Adipocyte (in vitro differentiated cells): ENCODE measurements at regions not wholly inside any gene's neighbourhood (a gene's known extent, or its start where the extent isn't known, plus 50 kb on each side); places are given as distances from the start of the nearest gene placed in this dataset.
A peak's percentile ranks its signal among the peaks of the same experiment; 100 is the strongest.

Experiments used
- DNase-seq: peaks from one replicate; pipeline ENCODE4 v3.0.0-alpha.2; 2015; ENCODE audit warnings: low read depth
- H3K27me3 ChIP-seq: replicated peaks from 2 replicates; pipeline ENCODE4 v1.7.0; 2013; ENCODE audit warnings: mild to moderate bottlenecking, low read length, moderate library complexity; ENCODE audit not compliant: control insufficient read depth, insufficient read depth
- H3K36me3 ChIP-seq: 2 replicates; pipeline ENCODE4 v1.7.0; 2013; ENCODE audit warnings: low read length, mild to moderate bottlenecking, moderate library complexity; ENCODE audit not compliant: control insufficient read depth, insufficient read depth, severe bottlenecking
- H3K4me1 ChIP-seq: 2 replicates; pipeline ENCODE4 v1.7.0; 2013; ENCODE audit warnings: mild to moderate bottlenecking, low read length, moderate library complexity; ENCODE audit not compliant: control insufficient read depth, insufficient read depth
- H3K4me3 ChIP-seq: 2 replicates; pipeline ENCODE4 v1.7.0; 2013; ENCODE audit warnings: mild to moderate bottlenecking, low read length, moderate library complexity
- H3K9ac ChIP-seq: 2 replicates; pipeline ENCODE4 v1.7.0; 2013; ENCODE audit warnings: mild to moderate bottlenecking, low read length, moderate library complexity
- H3K9me3 ChIP-seq: 2 replicates; pipeline ENCODE4 v1.7.0; 2013; ENCODE audit warnings: mild to moderate bottlenecking, low read length, moderate library complexity; ENCODE audit not compliant: control insufficient read depth

GRCh38 chrX:109859651-109860050, 126.6 kb upstream of the ACSL4 start:
- peaks cover 20% of the 10 kb centered on the region for H3K4me1 ChIP-seq
- no peaks in the 10 kb centered on the region for H3K36me3 ChIP-seq
- no peak overlapping the region for H3K9ac ChIP-seq
- peaks cover 2% of the 10 kb centered on the region for H3K9me3 ChIP-seq
- peaks cover 18% of the 10 kb centered on the region for H3K27me3 ChIP-seq
- DNase-seq, result no peak
- no peak overlapping the region for H3K4me3 ChIP-seq

- peak; percentile 20 for DNase-seq
- Histone ChIP-seq H3K9ac (no peak overlapping the region), H3K36me3 (no peaks in the 10 kb centered on the region), H3K27me3 (peaks cover 18% of the 10 kb centered on the region), H3K9me3 (no peaks in the 10 kb centered on the region), H3K4me3 (no peak overlapping the region), H3K4me1 (peaks cover 16% of the 10 kb centered on the region)
Measured at GRCh38 chrX:109862433-109862832, 129.4 kb upstream of the ACSL4 start.

GRCh38 chrX:109863811-109864210, 130.8 kb upstream of the ACSL4 start:
- Histone ChIP-seq H3K4me1 (peaks cover 8% of the 10 kb centered on the region), H3K9ac (no peak overlapping the region), H3K36me3 (no peaks in the 10 kb centered on the region), H3K4me3 (no peak overlapping the region), H3K27me3 (peaks cover 15% of the 10 kb centered on the region), H3K9me3 (no peaks in the 10 kb centered on the region)
- DNase-seq, result no peak

DNA sequence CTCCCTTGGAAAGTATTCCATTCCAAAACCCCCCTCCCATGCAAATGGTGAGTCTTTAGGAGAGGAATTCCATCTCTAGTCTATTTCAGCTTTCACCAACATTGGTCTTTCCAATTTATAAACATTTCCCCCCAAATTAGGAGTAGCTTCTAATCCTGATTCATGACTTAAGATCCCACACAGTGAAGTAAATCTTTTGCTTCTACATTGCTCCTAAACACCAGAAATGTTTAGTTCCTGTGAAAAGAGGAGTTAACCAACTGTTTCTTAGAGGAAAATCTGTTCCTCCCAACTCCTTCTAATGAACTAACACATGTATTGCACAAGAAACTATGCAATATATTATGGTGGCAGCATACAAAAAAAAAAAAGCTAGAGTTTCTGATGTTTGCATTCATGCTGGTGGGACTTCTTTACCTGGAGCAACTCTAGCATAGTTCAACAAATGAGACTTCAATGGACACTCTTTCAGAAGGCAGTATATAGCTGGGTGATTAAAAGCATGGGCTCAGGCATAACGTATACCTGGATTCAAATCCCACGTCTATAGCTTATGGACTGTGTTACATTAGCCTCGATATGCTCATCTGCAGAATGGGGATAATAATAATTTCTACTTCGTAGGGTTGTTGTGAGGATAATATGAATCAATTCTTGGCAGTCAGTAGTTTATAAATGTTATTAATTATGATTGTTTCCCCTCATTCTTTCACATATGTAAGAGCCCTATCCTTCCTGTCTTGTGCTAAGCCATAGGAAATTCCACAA, 131.6 kb upstream of the TMEM164 start:
- H3K4me1 ChIP-seq, result peaks cover 19% of the 10 kb centered on the region
- no peak for DNase-seq
- H3K4me3 ChIP-seq, result no peak overlapping the region
- H3K9ac ChIP-seq, result no peak overlapping the region
- peaks cover 5% of the 10 kb centered on the region for H3K27me3 ChIP-seq
- H3K9me3 ChIP-seq, result no peaks in the 10 kb centered on the region
- H3K36me3 ChIP-seq, result no peaks in the 10 kb centered on the region

GRCh38 chrX:109872021-109872732, 130.7 kb upstream of the TMEM164 start:
- DNase-seq, result peak; percentile 56
- Histone ChIP-seq H3K36me3 (no peaks in the 10 kb centered on the region), H3K4me3 (no peak overlapping the region), H3K9me3 (no peaks in the 10 kb centered on the region), H3K27me3 (peaks cover 6% of the 10 kb centered on the region), H3K9ac (no peak overlapping the region), H3K4me1 (peaks cover 19% of the 10 kb centered on the region)

DNA sequence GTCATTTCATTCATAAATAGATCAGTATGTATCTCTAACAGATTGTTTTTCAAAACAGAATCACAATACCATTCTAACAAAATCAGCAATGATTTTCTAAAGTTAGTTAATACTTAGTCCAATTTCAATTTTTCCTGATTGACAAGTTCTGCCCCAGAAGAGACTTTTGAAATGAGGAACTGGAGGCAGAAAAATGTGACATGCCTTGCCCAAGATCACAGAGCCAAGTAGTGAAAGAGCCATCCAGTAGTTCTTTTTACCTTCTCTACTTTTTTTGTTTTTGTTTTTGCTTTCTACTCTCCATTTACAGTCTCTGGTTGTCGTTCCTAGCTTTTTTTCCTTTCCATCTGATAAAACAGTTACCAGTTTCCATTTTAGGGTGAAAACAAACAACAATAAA, 129.3 kb upstream of the TMEM164 start:
- no peaks in the 10 kb centered on the region for H3K9me3 ChIP-seq
- H3K36me3 ChIP-seq, result no peaks in the 10 kb centered on the region
- H3K9ac ChIP-seq, result no peak overlapping the region
- peaks cover 19% of the 10 kb centered on the region for H3K4me1 ChIP-seq
- peaks cover 13% of the 10 kb centered on the region for H3K27me3 ChIP-seq
- DNase-seq, result no peak
- H3K4me3 ChIP-seq, result no peak overlapping the region

DNA sequence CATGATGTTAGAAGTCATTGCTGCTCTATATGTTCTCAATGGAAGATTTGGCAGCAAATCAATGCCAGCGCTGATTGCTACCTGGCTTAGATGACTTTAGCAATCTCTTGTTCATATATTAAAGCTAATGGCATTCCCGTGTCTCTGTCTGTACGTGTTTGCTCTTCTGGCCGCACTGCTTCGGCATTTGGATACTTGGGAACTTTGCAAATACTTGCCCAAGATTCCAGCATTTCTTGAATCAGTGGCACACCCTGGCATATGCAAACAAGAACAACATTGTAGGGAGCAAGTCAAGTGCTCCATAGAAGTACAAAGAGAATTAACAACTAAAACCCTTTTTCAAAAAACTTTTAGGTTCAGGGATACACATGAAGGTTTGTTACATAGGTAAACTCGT, 128.9 kb upstream of the TMEM164 start:
- Histone ChIP-seq H3K4me1 (peaks cover 19% of the 10 kb centered on the region), H3K4me3 (no peak overlapping the region), H3K9me3 (no peaks in the 10 kb centered on the region), H3K36me3 (no peaks in the 10 kb centered on the region), H3K27me3 (peaks cover 17% of the 10 kb centered on the region), H3K9ac (no peak overlapping the region)
- DNase-seq, result no peak

- Histone ChIP-seq H3K4me1 (peaks cover 19% of the 10 kb centered on the region), H3K36me3 (no peaks in the 10 kb centered on the region), H3K9ac (no peak overlapping the region), H3K27me3 (peaks cover 20% of the 10 kb centered on the region), H3K9me3 (no peaks in the 10 kb centered on the region), H3K4me3 (no peak overlapping the region)
- DNase-seq, result no peak
Measured at GRCh38 chrX:109874548-109874947, 128.4 kb upstream of the TMEM164 start.

GRCh38 chrX:109875831-109876230, 127.1 kb upstream of the TMEM164 start:
- Histone ChIP-seq H3K9ac (no peak overlapping the region), H3K4me3 (no peak overlapping the region), H3K4me1 (peaks cover 18% of the 10 kb centered on the region), H3K27me3 (peaks cover 20% of the 10 kb centered on the region), H3K36me3 (no peaks in the 10 kb centered on the region), H3K9me3 (no peaks in the 10 kb centered on the region)
- DNase-seq, result no peak

DNA sequence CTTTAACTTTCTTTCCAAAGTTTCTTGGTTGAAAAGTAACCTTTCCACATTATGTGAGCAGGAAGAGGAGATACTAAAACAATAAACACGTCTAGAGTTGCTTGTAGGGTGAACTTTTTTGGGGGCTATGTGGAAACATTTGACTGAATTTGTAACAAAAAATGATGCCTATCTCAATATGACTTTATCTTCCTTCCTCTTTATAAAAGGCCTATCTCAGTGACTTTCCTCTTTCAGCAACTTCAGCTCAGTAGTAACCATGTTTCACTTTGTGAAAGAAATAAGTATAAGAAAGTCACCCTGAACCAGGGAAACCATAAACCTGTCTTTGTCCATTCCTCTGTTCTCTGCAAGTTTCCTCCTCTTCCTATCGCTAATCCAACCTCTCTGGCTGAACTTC, 124.7 kb upstream of the TMEM164 start:
- peaks cover 6% of the 10 kb centered on the region for H3K4me1 ChIP-seq
- no peak for DNase-seq
- H3K9me3 ChIP-seq, result no peaks in the 10 kb centered on the region
- H3K27me3 ChIP-seq, result peaks cover 20% of the 10 kb centered on the region
- H3K4me3 ChIP-seq, result no peak overlapping the region
- H3K9ac ChIP-seq, result no peak overlapping the region
- no peaks in the 10 kb centered on the region for H3K36me3 ChIP-seq

- no peak overlapping the region for H3K4me3 ChIP-seq
- H3K36me3 ChIP-seq, result no peaks in the 10 kb centered on the region
- peaks cover 15% of the 10 kb centered on the region for H3K27me3 ChIP-seq
- DNase-seq, result no peak
- no peaks in the 10 kb centered on the region for H3K9me3 ChIP-seq
- no peak overlapping the region for H3K9ac ChIP-seq
- H3K4me1 ChIP-seq, result no peaks in the 10 kb centered on the region
Measured at GRCh38 chrX:109879991-109880390, 122.9 kb upstream of the TMEM164 start.
